Mammary epithelial cell (primary cell): ENCODE measurements at regions not wholly inside any gene's neighbourhood (a gene's known extent, or its start where the extent isn't known, plus 50 kb on each side); places are given as distances from the start of the nearest gene placed in this dataset.

Experiments used
- CTCF ChIP-seq, 2 donors: IDR thresholded peaks in 1 of 2; conservative IDR thresholded peaks in 1 of 2; 2 replicates each; pipeline ENCODE4 v1.5.1; 2011 to 2012; ENCODE audit warnings: inconsistent platforms in 2 of 2, low read length in 2 of 2, mild to moderate bottlenecking in 2 of 2, control low read depth in 1 of 2, low read depth in 1 of 2; ENCODE audit not compliant: insufficient read depth in 1 of 2; ENCODE audit errors: extremely low read depth in 1 of 2
- EZH2 ChIP-seq: IDR thresholded peaks from 2 replicates; pipeline ENCODE4 v1.6.1; 2012; ENCODE audit warnings: low read length, inconsistent platforms, borderline replicate concordance

- no peak for TF ChIP-seq CTCF (conservative IDR thresholded peaks at IDR 0.05 in 1 of 2, IDR thresholded peaks at IDR 0.05 in 1 of 2; ENCODE audit: extremely low read depth in 1 of 2, insufficient read depth in 1 of 2, low read depth in 1 of 2, low read length in 2 of 2)
- TF ChIP-seq EZH2 = no peak
These were observed 229.7 kb upstream of the GPRIN3 start for GRCh38 chr4:89537281-89537680.
